ENCODE measurements at regions not wholly inside any gene's neighbourhood (a gene's known extent, or its start where the extent isn't known, plus 50 kb on each side); places are given as distances from the start of the nearest gene placed in this dataset.
A peak's percentile ranks its signal among the peaks of the same experiment; 100 is the strongest.

DNA sequence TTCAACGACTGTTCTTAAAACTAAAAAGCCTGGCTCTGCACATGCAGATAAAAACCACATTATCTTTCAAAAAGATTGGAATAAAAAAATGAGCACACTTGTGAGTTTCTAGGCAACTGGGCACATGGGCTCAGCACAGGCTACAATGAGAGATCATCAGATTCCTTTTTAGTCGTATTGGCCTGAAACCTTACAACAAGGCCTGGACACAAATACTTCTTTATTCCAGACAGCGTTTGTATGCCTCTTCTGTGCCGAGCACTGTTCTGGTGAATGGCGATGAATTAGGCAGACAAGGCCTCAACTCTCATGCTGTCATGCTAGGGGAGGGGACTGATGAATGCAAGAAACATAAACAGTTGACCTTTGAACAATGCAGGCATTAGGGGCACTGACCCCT lies 463.0 kb downstream of the AACS start:
- no peak overlapping the region for H3K4me3 ChIP-seq (ENCODE audit: low read depth, low read length)
- TF ChIP-seq, protein P1, sequence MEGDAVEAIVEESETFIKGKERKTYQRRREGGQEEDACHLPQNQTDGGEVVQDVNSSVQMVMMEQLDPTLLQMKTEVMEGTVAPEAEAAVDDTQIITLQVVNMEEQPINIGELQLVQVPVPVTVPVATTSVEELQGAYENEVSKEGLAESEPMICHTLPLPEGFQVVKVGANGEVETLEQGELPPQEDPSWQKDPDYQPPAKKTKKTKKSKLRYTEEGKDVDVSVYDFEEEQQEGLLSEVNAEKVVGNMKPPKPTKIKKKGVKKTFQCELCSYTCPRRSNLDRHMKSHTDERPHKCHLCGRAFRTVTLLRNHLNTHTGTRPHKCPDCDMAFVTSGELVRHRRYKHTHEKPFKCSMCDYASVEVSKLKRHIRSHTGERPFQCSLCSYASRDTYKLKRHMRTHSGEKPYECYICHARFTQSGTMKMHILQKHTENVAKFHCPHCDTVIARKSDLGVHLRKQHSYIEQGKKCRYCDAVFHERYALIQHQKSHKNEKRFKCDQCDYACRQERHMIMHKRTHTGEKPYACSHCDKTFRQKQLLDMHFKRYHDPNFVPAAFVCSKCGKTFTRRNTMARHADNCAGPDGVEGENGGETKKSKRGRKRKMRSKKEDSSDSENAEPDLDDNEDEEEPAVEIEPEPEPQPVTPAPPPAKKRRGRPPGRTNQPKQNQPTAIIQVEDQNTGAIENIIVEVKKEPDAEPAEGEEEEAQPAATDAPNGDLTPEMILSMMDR (IDR thresholded peaks at IDR 0.05; ENCODE audit: borderline replicate concordance, insufficient read depth, low read depth, low read length), result no peak

DNA sequence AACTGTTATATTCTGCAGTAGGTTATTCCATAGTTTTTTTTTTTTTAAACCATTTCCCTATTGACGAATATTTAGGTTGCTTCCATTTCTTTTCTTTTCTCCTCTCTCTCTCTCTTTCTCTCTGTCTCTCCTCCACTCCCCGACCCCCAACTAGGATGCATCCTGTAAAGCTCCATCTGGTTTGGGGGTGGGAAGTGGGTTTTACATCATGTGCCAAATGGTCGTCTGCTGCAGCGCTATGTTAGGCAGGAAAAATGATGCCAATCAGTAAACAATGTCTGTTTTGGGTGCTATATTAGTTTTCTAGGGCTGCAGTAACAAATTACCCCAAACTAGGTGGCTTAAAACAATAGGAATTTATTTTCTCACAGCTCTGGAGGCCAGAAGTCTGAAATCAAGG lies 465.0 kb downstream of the AACS start:
- TF ChIP-seq, protein P1 (IDR thresholded peaks at IDR 0.05; ENCODE audit: borderline replicate concordance, insufficient read depth, low read depth, low read length), result no peak
- no peak overlapping the region for H3K4me3 ChIP-seq (ENCODE audit: low read depth, low read length)

DNA sequence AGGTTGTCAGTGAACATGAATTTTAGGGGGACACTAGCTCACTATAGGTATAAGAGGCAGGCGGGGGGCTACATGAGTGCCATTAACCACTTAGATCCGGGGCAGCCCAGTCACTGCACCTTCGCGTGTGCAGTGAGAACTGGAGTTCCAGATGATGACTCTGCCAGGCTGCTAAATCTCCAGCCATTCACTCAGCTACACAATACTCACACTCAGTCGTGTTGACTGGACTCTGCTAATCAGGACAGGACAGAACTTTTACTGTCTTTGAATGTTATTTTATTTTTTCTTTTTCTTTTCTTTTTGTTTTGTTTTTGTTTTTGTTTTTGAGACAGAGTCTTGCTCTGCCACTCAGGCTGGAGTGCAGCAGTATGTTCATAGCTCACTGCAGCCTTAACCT lies 465.6 kb downstream of the AACS start:
- H3K4me3 ChIP-seq (ENCODE audit: low read depth, low read length), result no peak overlapping the region
- TF ChIP-seq, protein P1 (IDR thresholded peaks at IDR 0.05; ENCODE audit: borderline replicate concordance, insufficient read depth, low read depth, low read length), result no peak

DNA sequence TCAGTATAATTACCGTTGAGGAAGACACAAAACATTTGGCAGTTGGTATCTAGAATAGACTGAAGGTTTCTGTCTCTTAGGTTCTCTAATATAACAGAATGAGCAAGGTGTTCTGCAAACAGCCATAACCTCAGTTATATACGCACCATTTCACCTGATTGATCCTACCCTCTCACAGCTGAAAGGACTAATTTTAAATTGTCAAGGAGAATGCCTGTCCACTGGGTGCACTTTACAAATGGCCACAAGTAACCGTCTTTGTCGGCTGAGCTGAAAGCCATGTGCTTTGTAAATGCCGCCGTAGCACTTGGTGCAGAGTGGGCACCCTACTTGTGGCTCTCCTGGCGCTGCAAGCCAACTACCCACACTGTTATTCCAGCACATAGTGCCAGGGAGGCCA lies 466.3 kb downstream of the AACS start:
- TF ChIP-seq, protein P1 (IDR thresholded peaks at IDR 0.05; ENCODE audit: borderline replicate concordance, insufficient read depth, low read depth, low read length), result no peak
- H3K4me3 ChIP-seq (ENCODE audit: low read depth, low read length), result no peak overlapping the region

DNA sequence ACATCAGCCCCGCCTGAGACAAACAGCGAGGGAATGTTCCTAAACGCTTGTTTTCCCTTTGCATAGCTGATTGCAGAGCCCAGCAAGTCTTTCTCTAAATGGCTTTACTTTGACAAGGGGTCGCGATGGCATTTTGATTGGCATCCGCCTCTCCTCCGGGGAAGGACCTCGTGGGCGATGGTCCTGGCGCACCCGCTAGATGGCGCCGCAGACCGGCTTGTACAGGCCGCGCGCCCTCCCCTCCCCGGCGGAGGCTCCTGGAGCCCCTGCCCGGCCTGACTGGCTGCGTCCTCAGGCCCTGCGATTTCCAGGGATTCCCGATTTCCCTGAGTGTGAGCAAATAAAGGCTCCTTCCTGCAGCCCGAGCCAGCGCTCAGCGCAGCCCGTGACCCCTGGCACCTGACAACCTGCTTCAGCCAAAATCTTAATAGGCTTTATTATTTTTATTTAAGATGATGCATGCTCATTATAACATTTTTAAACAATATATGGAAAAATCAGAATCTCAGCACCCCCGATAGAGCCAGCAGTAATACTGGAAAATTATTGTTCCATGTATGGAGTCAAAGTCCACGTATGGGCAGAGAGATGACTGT lies 468.3 kb downstream of the AACS start:
- no peak overlapping the region for H3K4me3 ChIP-seq (ENCODE audit: low read depth, low read length)

DNA sequence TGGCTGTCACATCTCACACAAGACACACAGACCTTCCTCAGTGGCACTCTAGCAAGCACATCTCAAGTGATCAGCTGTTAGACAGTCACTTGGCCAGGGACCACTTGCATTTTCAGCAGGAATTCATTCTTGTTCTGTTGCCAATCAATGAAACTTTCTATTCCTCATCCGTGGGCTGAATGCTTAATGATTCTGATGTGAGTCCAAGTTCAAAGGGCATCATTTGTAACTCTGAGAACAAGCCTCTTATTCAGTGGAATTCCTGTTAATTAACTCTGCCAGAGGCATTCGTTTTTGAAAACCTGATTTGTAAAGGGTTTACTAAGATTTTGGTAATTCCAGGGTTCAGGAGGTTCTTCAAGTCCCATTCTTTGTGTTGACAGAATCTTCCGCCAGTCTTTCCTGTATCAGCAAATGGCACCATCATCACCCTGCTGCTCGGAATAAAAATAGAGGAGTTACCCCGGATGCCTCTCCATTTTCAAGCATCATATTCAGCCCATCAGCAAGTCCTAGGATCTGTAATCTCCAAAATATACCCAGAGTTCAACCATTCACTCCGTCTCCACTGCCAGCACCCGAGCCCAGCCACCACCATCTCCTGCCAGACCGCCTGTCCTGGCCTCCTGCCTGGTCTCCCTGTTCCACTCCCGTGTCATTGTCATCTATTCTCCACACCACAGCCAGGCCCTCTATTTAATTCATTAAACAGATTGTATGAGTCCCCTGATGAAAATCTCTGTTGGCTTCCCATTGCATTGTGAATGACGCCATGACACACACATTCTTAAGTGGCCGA lies 473.4 kb downstream of the AACS start:
- H3K4me3 ChIP-seq (ENCODE audit: low read depth, low read length), result no peak overlapping the region
- TF ChIP-seq, protein P1 (IDR thresholded peaks at IDR 0.05; ENCODE audit: borderline replicate concordance, insufficient read depth, low read depth, low read length), result no peak

More for the DNA sequence above, 468.3 kb downstream of the AACS start:
- TF ChIP-seq, protein P1 (IDR thresholded peaks at IDR 0.05; ENCODE audit: borderline replicate concordance, insufficient read depth, low read depth, low read length), result peak; percentile 89

Data from GM12875 (cell line).